GM21576 (cell line): ENCODE measurements at regions not wholly inside any gene's neighbourhood (a gene's known extent, or its start where the extent isn't known, plus 50 kb on each side); places are given as distances from the start of the nearest gene placed in this dataset.

Experiments
- ATAC-seq: cut with Tn5 transposase; IDR thresholded peaks from one replicate; pipeline ENCODE4 v1.9.1; 2021; ENCODE audit warnings: mild to moderate bottlenecking, moderate library complexity; ENCODE audit not compliant: unreplicated experiment

DNA sequence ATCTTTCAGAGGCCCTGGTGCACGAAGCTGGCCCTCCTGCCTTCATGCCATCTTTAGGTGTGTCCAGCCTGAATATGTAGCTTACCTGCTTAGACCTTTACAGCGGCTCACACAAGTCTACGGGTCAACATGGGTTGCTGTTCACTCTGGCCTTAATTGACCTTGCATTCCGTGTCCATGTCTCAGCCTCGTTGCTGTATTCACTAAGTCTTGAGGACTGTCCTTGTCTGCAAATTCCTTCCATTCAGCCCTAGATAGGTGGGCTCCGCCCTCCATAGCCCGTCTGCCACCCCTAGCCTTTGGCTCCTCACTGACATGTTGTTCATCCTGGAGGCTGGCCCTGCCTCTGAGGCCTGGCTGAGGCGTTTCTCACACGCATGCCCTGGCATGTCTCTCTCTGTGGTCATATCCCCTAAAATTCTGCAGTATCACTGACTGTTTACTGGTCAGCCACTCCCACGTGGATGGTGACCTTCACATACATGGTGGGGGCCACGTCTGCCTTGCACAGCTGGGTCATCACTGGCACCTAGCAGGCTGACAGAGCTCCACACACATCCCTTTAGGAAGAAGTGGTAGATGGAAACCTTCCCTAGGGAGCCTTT, 394.1 kb upstream of the MKI67 start:
- ATAC-seq, result no peak

DNA sequence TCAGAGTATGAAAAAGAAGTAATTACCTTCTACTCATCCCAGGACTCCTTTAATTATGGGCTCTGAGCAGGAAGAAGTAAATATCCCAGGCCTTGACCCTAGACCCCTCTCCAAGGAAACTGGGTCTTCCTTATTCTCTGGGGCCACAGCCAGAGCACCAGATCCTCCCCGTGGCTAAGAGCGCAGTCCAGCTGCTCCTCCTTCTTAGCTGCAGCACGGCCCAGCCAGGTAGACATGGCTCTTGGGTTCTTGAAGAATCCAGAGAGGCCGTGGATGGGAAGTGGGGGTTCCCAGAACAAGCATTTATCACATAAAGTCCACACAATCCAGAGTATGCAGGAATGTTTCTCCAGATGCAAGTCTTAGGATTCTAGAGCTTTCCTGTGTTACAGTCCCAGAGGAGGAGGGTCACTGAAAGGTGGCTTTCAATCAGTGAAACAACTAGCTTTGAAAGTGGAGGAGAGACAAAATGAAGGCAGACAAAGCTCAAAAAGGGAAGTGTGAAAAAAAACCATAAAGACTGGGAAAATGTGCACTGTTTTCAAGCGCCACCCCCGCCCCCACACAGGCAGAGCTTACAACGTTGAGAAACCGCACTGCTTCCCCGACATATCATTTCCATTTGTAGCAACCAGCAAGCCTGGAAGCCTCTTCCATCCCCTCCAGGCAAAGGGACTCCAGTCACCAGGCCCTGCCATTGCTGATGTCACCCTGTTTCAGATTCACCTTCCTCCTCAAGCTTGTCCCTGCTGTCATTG, 396.5 kb upstream of the MKI67 start:
- ATAC-seq, result no peak

DNA sequence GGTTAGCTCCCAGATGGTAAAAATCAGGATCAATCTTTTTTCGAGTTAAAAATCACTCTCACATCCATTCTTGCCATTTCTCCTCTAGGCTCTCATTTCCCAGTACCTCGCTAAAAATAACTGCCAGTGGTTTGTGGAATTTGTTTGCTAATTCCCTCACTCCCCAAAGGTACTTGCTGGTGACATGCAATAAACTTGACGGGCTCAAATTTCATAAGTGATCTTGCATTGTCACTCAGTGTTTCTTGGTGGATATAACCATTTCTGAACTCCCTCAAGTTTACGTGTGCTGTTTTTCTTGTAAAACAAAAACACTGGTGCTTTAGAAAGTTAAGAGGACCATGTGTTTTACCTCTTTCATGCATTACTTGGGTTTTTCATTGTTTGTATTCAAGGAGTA, 399.2 kb upstream of the MKI67 start:
- no peak for ATAC-seq

DNA sequence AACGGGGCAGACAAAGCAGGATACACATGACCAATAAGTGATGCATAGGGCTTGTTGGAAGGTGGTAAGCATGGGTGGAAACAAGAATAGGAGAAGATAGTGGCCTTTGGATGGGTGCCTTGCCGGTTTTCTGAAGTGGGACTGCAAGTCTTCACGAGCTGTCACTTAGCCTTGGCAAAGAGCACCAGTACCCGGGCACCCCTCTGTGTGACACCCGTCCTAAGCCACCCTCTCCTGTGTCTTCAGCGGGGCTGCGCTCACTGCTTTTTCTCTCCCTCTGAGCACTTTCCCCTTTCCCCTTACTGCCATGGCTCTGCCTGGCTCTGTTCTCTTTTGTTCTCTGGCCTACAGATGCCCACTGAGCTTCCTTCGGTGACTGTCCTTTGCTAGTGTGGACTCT, 399.7 kb upstream of the MKI67 start:
- ATAC-seq, result no peak

DNA sequence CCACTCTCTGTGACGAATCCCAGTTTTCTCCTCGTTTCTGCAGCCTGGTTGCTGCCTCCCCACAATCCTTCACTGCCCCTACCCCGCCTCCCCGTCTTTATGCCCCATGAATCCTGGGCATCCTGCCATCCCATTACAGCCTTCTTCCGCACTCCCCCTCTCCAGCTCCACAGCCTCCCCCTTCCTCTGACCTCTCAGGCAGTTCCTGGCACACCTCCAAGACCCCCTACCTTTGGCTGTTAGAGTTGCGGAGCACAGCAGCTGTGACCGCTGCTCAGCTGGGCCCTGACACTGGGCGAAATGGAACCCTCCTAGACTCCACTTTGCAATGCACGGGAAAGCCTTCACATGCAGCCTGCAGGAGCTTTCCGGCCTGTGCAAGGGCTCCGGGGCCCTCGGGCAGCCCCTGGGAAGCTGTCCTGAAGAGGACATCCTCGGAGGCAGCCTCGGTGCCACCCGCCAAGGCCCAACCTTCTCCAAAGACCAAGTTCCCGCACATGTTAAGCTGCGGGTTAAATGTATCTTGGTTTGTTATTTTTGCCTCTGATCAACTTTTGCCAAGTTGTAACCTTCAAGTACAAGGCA, 400.7 kb upstream of the MKI67 start:
- no peak for ATAC-seq

DNA sequence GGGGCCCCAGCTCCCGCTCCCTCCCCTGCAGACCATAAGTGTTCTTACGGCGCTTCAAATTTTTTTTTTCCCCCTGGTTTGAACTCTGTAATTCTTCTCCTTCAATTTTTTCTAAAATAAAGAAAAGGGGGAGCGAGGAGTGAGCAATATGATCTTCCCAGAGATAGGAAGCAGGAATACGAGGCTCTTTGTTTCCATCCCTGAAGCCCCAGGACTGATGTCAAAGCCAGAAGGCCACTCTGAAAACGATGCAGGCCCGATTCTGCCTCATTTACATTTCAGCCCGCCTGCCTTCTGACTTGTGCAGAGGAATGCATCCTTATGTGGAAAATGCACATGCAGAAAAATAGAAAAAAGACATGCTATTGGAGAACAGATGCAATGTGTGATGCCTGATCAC, 401.5 kb upstream of the MKI67 start:
- ATAC-seq, result no peak

DNA sequence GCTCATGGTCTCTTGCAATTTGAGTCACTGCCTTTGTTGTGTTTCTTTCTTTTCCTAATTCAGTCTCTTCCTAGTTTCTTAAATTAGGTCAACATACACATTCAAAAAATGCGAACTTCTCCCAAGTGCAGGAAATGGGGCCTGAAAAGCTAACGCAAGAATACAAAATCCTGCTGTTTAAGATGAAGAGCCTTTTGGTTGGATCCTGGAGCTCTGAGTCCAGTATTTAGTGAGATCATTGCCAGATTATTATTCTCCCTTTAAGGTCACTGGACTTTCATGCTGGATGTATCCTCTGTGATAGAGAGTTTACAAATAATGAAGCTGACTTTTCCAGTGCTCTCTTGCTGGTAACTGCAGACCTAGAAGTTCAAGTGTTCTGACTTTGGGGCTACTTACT, 401.9 kb upstream of the MKI67 start:
- no peak for ATAC-seq

DNA sequence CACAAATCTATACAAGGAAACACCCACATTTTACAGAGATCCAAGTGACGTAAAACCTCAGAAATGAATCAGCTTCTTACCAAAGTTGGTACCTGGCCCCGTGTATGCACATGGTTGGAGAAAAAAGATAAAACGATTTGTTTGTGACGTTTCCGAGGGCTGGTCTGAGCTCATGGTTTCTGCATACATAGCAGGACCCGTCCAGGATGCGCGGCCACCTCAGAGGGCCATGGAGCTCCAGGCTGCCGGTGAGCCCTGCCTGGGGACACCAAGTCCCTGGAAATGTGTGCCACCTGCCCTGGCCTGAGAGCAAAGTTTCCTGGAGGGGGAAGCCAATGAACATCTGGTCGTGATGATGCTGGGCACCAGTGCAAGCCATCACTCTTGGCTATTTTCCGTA, 402.6 kb upstream of the MKI67 start:
- ATAC-seq, result no peak

DNA sequence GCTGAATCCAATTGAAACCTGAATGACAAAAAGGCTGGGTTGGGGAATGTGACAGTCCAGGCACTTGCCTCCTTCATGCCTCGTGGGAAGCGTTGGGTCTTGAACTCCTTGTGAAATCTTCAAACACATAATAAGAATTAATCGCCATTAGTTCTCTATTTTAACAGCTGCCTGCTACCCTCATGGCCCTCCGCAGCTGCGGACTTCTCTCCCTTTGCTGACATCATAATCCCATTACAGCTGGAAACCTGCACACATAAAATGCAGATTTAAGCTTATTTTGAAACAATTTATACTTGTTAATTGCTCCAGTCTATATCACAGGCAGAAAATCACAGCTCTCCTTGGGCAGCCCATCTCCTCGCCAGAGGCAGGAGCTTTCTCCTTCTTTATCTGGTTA, 403.0 kb upstream of the MKI67 start:
- no peak for ATAC-seq

DNA sequence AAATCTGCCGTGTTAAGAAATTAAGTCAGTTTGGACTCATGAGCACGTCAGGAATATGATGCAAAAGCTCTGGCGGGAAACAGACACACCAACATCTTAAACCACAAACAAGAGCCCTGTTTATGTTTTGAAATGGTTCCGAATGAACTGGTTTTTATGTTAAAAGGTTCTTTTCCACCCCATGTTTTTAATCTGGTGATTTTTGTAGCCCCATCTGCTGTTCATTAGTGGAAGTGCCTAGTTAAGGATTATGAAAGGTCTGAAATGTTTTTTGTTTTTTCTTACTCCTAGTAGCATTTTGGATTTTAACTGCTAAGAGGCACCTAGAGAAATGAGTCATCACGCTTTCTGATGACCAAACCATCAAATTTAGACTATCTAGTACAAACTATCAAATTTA, 404.1 kb upstream of the MKI67 start:
- ATAC-seq, result no peak

DNA sequence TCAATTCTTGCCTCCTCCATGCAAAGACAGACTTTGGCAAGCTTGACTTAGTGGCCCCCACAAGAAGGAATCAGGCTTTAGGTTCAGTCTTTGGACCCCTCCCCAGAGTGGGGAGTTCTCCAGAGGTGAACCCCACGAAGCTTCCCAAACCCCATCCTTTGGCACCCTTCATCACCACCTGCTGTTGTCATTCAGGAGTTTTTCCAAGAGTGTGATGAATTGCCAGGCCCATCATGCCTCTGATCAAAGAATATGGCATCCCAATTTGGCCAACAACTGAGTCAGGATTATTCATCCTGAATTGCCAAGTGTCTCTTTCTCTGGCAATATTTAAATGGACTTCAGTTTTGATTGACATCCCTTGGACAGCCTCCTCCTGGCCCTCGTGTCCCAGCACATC, 404.7 kb upstream of the MKI67 start:
- ATAC-seq, result no peak

DNA sequence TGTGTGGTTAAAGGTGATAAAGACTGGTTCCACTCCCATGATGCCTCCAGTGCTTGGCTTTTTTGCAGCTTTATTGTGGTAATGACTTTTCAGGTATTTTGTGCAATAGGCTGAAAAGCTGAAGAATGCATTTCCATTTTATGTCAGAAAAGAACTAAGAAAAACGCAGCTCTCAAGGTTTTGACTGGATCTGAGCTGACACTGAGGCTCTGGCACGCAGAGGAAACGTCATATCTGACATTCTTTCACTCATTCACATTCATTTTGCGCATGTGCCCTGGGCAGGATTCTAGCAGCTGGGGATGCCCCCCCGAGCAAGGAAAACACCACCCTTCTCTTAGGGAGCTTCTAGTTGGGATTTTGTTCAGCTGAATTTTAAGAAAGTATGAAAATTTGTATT, 408.5 kb upstream of the MKI67 start:
- no peak for ATAC-seq

DNA sequence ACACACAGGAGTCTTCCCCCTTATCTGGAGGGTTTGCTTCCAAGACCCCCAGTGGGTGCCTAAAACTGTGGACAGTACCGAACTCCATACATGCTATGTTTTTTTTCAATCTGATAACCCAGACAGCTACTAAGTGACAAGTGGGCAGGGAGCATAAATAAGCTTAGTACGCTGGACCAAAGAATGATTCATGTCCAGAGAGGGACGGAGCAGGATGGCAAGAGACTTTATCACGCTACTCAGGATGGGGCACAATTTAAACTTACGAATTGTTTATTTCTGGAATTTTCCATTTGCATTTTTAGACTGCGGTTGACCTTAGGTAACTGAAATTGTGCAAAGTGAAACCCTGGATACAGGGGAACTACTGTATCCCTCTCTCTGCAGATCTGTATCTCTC, 410.0 kb upstream of the MKI67 start:
- no peak for ATAC-seq

DNA sequence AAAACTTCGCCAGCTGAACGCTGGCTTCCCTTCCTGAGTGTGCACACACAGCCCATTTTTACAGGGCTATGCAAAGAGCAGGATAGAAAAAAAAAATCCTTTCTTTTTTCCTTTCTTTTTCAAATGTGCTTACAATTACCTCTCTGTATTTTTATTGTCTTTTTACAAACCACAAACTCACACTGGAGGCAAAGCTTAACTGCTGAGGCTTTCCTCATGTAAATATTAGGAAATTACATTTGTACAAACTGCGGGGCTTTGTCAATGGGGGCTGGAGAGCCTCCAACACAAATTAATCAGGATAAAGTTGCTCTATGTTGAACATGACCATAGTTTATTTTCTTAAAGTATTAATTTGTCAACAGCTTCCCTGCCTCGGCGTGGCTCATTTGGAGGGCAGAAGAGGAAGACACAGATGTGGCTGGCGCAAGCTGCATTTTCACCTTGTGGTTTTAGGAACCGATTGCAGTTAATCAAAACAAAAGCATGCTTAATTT, 411.7 kb upstream of the MKI67 start:
- no peak for ATAC-seq

DNA sequence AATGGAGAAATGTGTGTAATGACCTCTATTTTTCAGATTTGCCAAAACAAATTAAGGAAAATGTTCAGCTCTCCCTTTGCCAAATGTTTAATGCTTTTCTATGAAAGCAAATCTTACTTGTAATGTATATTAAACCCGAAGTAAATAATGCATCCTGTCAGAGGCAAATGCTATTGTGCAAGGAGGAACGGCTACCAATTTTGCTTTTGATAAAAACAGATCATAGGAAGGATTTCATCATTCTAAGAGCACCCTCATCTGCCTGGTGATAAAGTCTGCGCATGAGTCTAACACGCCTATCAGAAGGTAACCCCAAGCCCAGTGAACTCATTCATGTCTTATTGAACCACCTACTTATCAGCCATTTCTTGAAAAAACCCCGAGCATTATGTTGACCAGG, 412.4 kb upstream of the MKI67 start:
- ATAC-seq, result no peak

DNA sequence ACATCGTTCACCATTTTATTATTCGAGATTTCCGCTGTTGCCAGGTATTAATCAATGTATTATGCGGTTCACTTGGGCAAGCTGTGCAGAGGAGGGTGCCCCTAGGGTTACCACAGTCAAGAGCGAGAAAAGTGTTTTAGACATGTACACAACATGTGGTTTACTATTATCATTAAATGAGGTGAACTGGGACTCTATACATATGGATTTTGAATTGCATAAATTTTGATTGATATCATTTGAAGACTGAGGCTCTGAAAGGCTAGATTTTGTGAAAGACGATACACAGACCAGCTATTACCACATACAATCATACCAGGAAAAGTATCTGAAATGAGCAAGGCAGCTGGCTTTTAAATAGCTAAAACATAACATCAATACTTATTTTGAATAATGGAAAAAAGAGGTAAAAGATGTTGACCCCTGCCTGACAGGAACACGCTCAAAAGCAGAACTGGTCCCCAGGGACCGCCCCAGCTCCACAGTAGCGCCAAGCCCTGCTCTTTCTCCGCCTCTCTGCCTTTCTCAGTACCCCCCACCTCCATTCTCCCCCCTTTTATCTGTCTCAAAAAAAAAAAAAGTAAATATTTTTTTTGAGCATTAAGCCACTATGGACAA, 413.4 kb upstream of the MKI67 start:
- no peak for ATAC-seq

DNA sequence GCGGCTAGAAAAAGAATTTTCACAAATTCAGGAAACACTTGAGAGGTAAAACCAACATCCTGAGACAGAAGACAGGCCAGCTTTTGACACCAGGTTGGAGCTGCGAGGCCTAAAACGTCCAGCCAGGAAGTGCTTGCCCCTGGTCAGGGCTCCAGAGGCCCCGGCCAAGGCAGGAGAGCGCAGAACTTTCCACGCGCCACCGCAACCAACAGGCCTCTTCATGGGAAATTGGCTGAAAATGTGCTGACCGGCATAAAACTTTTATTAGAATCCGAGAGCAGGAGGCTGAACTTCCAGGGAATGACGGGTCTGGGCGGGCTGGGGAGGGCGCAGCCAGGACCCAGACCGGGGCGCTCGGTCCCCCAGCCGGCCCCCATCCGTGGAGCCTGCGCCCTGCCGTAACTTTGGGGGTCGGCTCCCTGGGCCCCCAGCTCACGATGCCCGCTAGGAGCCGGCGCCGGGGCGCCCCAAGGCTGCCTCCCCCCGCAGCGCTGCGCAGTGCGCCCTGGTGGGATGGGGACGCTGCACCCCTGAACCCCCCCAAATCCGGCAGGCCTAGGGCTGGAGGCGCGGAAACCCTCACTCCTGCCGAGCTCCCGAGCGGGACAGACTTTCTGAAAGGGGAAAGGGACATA, 414.0 kb upstream of the MKI67 start:
- no peak for ATAC-seq

DNA sequence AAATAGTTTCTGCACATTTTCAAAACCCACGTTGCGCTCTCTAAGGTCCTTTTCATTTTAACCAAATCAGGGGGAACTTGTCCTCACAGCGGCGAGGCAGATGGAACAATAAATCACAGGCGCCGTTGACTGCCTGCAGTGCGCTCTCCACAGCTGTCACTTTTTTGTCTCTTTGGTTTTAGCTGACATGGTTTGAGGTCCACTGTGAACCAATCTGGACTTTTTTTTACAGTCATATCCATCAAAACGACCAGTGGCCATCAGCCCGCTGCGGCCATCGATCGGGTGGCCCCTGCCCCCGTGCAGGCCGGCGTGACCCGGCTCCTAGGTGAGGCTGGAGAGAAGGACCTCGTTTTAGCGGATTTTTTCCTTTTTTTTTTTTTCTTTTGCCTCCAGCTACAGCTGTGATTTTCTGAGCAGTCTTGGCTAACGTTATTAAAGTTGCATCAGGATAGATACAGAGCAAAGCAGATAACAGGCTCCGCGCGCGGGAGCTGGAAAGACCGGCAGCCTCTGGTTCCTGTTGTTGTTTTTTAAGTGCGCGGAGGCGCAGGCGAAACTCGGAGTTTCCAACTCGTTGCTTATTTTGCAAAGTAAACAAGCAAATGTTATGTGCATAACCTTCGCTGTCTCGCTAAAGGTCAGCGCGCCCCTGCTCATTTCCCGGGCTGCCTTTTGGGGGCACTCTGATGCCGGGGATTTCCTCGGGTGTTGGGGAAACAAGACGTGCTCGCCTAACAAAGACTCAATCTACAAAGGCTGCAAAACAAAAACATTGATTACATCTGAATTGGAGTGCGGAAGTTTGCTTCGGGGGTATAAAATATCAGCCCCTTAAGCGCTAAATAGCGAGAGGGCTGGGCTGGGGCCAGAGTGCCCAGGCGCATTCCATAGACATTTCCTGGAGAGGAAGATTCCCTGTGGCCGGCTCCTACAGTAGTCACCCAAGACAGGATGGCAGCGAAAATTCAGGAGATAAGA, 414.8 kb upstream of the MKI67 start:
- no peak for ATAC-seq

DNA sequence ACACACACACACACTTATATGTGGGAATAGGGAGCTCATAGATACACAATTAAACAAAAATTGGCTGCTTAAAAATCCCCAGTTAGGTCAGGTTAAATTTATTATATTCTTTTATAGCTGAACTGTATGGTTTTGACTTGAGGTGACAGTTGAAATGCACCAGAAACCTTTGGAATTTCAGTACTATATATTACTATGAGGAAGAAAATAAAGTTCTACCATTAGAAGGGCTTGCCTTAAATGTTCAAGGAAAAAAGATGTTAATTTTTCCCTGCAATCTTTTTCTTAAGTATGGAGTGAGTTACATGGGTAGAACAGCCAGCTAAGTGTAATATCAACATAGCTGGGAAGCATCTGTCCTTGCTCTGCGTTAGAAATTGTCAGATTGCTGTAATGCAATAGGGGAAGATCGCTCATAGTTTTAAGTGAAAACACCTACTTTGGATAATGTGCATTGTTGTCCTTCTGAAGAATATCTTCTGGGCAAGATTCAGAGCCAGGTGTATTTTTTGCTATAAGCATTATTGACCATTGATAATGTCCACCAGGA, 415.8 kb upstream of the MKI67 start:
- ATAC-seq, result no peak

DNA sequence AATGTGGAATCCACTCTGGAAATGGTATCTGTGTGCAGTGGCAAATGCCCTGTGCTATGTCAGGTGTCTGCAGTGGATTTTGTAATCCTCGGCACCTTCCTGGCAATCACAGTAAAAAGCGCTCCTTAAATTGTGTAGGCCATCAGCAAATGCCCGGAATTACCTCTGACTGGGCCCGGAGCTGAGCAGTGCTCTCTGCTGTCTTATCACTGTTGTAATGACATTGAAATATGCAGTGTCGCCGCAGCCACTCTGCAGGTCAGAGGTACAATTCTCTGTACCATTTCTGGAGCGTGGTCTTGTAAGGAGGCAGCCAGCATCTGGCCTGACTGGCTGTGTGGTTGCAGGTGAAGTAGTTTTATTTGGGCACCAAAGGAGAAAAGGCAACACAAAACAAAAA, 416.4 kb upstream of the MKI67 start:
- ATAC-seq, result no peak
